ENCODE measurements at regions not wholly inside any gene's neighbourhood (a gene's known extent, or its start where the extent isn't known, plus 50 kb on each side); places are given as distances from the start of the nearest gene placed in this dataset.
"Not testable (repeated sequence)": the region's sequence is repeated elsewhere in the genome, so short reads cannot be mapped to it uniquely, and the experiment has no call there.

DNA sequence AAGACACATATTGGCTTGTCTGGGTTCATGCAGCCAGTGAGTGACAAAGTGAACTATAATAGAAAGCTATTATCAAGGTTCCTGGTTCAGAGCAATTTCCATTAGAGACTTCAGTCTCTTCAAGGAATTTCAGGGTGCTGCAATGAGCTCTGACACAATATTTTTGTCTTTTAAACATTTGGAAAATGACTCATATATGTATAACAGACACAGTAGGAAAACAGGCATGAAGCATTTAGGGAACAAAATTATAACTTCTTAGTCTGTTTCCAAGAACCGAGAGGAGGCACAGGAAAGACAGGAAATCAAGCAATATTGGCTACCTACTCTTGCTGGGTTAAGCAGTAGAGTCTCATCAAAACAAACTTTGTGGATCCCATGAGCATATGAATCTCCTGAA, 170.4 kb downstream of the PTPRC start:
- DNase-seq (ENCODE audit: low read depth in 1 of 2, low spot score in 1 of 2): no peak

DNA sequence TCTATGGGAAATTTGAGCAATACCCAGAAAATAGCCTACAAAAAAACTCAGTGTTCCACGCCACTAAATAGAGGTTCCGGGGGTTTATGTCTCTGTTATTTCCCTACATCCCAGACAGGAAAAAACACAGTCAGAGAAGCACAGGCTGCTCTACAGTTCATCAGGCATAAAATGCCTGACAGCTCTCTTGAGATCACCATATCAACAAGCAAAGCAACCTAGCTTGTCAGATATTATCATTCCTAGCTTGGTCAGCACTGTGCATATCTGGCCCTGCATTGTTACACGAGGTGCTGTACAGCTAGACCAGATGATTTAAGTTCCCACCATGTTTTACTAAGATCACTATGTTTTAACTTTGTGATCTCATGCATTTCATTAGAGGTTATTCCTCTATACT, 172.6 kb downstream of the PTPRC start:
- DNase-seq (ENCODE audit: low read depth in 1 of 2, low spot score in 1 of 2): no peak

DNA sequence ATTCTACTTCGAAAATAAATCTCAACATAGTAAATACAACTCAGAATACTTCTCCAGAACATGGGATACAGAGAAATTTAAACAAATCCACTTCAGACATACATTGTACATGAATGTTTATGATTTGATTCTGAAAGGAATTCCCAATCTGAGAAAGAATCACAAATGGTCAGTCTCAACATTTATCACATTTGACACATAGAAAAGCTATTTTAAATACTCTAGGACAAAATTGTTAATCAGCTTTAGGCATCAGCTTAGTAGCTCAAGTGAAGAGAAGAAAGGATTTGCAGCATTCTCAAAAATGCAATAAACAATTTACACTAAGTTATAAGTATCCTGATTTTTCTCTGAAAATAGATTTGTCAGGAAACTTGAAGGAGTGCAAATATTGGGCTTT, 184.8 kb downstream of the PTPRC start:
- DNase-seq (ENCODE audit: low read depth in 1 of 2, low spot score in 1 of 2): no peak

DNA sequence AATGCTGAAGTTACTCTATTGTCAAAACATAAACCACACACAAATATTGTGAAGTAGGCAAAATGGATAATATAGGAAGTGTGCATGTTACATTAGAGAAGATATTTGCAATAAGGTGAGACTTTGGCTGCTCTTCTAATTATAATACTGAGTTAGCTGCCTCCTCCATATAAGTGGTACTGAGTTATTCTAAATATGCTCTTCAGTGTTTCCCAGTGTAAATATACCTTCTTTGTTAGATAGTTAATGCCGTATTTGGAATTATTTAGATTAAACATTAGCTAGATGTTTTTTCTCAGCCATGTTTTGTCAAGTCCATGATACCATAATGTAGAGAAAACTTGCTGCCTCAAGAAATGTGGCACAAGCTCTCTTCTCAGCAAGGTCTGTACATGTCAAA, 186.4 kb downstream of the PTPRC start:
- no peak for DNase-seq (ENCODE audit: low read depth in 1 of 2, low spot score in 1 of 2)

- DNase-seq (ENCODE audit: low read depth in 1 of 2, low spot score in 1 of 2): no peak
These were observed 190.5 kb downstream of the PTPRC start for GRCh38 chr1:198829356-198829755.

DNA sequence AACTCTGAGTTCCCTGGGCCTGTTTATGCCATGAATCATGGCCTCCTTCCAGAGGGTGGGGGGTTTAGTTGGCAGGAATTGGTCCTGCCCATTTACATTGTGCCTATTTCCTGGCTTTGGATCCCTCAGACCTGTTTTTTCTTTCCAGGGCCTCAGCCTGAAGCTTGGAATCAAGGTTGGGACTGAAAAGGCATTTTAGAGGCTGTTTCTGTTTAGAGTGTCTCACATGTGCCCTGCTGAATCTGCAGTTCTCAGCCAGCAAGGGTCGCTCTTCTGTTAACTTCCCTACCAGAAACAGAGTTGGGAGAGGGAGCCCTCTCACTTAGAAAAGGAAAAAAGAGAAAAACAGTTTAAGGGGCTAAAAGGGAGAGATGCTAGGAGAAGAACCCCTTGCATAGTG, 191.1 kb downstream of the PTPRC start:
- DNase-seq (ENCODE audit: low read depth in 1 of 2, low spot score in 1 of 2): no peak

DNA sequence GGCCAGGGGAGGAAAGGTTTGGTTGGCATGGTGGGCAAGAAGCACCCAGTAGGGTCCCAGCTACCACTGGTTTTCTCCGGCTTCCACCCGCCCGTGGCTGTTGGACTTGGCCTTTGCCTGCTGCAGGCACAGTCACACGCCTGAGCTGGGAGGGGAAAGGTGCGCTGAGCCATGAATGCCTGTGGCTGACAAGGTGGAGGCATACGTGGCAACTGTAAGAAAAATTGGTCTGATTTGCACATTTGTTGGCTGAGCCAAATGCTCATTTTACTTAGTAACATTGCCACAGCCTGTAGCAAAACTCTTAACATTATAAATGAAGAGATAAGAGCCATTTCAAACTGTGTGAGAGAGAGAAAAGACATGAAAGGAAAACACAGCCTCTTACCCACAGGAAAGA, 191.6 kb downstream of the PTPRC start:
- no peak for DNase-seq (ENCODE audit: low read depth in 1 of 2, low spot score in 1 of 2)

DNA sequence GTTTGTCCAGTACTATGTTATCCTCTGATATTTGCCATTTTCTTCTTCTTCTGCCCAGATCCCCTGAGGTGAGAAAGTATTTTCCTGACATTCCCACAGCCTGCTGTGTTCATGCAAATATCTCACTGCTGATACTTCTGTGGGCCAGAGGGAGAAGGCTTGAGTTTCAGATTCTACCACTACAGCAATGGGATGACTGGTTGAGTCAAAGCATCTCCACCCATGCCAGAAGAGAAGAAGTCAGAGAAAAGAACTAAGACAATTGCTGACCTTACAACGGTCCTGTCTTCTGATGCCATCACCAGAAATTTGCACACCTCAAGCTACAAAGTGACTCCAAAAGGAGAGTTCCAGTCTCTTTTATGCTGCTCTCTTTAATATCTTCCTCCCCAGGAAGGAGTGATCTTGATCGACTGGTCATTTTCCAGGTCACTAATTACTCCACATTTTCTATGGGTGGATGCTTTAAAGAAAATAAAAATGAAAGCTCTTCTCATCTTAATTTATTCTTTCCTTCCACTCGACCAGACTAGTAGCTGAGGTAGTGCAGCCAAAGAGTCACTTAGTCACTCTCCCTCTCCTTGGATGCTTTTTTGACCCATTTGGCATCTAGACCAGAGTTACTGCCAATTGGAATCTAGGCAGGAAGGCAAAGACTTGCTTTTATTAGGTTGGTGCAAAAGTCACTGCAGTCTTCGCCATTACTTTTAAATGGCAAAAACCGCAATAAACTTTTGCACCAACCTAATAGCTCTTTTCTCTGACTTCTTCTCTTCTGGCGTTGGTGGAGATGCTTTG, 195.1 kb downstream of the PTPRC start:
- no peak for DNase-seq (ENCODE audit: low read depth in 1 of 2, low spot score in 1 of 2)

DNA sequence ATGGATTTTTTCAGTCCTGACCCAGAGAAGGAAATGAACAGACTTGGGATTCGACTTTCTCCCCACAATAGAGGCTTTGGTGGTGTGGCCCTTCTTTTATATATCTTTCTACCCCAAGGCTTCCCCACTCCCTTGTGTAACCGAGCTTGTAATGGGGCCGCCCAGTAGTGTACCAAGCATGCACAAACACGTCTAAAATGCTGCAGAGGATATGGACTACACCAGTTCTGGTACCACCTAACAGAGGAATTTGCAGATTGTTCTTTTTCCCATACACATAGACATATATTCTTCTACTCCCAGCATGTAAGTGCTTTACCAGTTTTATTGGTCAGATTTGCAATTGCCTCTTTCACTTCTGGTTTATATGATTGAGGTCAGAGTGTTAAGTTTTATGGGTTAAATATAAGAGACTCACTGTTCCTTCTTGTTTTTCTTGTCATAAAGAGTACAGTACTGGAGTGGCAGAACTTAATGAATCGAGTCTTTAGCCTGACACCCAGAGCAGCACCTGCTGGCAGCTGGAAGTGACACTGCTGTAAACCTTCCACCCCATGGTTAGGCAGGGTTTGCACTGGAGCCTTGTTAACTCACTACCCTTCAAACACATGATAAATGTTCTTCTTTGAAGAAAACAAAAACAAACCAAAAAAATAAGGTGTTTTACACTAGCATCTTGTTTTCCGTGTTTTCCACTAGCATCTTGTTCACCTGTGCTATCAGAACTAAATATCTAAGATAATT, 198.6 kb downstream of the PTPRC start:
- no peak for DNase-seq (ENCODE audit: low read depth in 1 of 2, low spot score in 1 of 2)

GRCh38 chr1:198838022-198838342, 199.1 kb downstream of the PTPRC start:
- no peak for DNase-seq (ENCODE audit: low read depth in 1 of 2, low spot score in 1 of 2)

DNA sequence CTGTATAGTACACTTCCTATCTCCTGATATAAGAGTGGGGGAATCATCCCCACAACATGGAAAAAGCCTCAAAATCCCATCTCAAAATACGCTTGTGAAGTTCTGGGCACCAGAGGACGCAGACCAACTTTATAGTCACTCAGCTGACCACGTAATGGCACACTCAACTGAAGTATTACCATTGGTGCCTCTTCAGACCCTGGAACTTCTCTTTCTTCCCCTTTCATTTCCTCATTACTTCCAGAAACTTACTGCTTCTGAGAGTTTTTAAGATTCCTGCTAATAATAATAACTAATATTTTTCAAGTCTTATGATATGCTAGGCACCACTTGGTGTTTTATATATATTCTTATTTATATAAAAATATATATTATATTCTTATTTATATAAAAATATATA, 202.6 kb downstream of the PTPRC start:
- DNase-seq (ENCODE audit: low read depth in 1 of 2, low spot score in 1 of 2): no peak

- DNase-seq (ENCODE audit: low read depth in 1 of 2, low spot score in 1 of 2): no peak
These were observed 203.8 kb downstream of the PTPRC start for GRCh38 chr1:198842686-198843085.

DNA sequence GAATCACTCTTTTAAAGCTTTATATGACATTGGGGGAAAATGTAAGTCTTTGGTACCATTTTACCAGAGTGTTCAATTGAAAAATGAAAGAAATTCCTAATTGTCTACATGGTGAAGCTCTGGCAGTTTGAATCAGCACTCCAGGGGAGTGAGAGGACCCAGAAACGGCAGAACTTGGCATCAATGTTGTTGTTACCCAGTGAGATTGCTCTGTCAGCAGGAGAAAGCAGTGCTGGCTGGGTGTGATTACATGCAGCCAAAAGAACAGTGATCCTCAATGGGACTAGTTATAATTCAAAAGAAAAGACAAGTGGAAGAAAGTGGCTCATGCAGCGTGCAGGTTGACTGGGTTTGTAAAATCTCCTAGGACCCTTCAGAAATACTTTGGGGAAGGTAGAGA, 206.4 kb downstream of the PTPRC start:
- no peak for DNase-seq (ENCODE audit: low read depth in 1 of 2, low spot score in 1 of 2)

DNA sequence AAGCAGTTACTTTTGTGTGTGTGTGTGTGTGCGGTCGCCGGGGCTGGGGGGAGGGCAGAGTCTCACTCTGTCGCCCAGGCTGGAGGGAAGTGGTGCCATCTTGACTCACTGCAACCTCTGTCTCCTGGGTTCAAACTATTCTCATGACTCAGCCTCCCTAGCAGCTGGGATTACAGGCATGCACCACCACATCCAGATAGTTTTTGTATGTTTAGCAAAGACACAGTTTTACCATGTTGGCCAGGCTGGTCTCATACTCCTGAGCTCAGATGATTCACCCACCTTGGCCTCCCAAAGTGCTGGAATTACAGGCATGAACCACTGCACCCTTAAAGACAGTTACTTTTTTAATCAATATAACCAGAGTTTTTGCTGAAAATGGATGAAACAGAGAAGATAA, 207.0 kb downstream of the PTPRC start:
- DNase-seq (ENCODE audit: low read depth in 1 of 2, low spot score in 1 of 2): no peak

DNA sequence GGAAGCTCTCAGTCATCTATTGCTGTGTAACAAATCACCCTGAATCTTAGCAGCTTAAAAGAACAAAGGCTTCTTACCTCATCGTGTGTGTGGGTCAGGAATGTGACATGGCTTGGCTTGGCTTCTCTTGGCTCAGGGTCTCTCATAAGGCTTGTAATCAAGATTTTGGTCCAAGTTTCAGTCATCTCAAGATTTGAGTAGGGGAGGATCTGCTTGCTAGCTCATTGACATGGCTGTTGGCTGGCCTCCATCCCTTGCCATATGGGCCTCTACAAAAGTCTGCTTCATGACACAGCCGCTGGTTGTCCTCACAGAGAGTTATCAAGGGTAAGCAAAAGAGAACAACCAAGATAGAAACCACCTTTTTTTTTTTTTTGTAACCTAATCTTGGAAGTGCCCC, 207.7 kb downstream of the PTPRC start:
- DNase-seq (ENCODE audit: low read depth in 1 of 2, low spot score in 1 of 2): no peak

DNA sequence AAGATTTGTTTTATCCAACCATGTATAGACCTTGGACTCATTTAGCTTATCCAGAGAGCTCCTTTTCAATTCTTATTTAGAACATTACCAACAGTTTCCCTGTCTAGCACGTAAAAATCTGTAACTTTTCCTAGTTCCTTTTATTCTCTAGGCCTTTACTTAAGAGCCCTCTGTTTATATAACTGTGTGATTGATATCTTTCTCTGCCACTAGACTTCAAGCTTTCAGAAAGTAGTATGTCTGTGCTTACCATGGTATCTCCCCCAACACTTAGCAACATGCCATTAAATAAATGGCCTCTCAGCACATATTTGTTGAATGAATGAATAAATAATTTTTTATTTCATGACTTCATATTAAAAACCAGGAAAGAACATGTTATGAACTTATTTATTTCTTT, 209.4 kb downstream of the PTPRC start:
- no peak for DNase-seq (ENCODE audit: low read depth in 1 of 2, low spot score in 1 of 2)

DNA sequence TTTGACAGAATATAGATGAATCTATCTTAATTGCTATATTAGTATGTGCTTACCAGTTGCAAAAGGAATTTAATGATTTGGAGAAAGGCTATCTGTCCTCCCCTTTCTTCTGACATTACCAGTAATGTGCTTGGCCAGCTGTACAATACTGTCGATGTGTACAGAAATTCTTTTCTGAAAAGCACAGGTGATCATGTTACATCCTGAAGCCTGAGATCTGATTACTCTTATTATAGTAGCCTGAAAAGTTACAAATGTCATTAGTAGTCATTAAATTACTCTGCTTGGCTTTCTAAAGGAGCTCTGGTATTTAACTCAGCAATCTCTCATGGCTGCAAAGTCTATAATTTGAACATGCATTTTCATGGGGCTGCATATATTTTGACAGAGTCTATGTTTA, 209.8 kb downstream of the PTPRC start:
- no peak for DNase-seq (ENCODE audit: low read depth in 1 of 2, low spot score in 1 of 2)

- DNase-seq (ENCODE audit: low read depth in 1 of 2, low spot score in 1 of 2): no peak
These were observed 210.3 kb downstream of the PTPRC start for GRCh38 chr1:198849093-198849492.

GRCh38 chr1:198850196-198850595, 211.4 kb downstream of the PTPRC start:
- no peak for DNase-seq (ENCODE audit: low read depth in 1 of 2, low spot score in 1 of 2)

GRCh38 chr1:198850966-198851365, 212.1 kb downstream of the PTPRC start:
- DNase-seq (ENCODE audit: low read depth in 1 of 2, low spot score in 1 of 2): not testable (repeated sequence)

- no peak for DNase-seq (ENCODE audit: low read depth in 1 of 2, low spot score in 1 of 2)
These were observed 217.8 kb downstream of the PTPRC start for GRCh38 chr1:198856601-198857000.

GRCh38 chr1:198858033-198858432, 219.2 kb downstream of the PTPRC start:
- DNase-seq (ENCODE audit: low read depth in 1 of 2, low spot score in 1 of 2): no peak

- no peak for DNase-seq (ENCODE audit: low read depth in 1 of 2, low spot score in 1 of 2)
These were observed 221.5 kb downstream of the PTPRC start for GRCh38 chr1:198860371-198860770.
